Neural cell (in vitro differentiated cells): ENCODE measurements at regions not wholly inside any gene's neighbourhood (a gene's known extent, or its start where the extent isn't known, plus 50 kb on each side); places are given as distances from the start of the nearest gene placed in this dataset.

Experiments used
- EZH2 ChIP-seq: fragments of 200-600, 300-800 bp; shearing (Covaris generic), sonication (generic); IDR thresholded peaks from 2 replicates; pipeline ENCODE4 v1.6.1; 2014; ENCODE audit warnings: antibody characterized with exemption, low read length, borderline replicate concordance, mild to moderate bottlenecking; ENCODE audit not compliant: insufficient read depth, poor library complexity, severe bottlenecking
- TAF1 ChIP-seq: IDR thresholded peaks from 2 replicates; pipeline ENCODE4 v1.6.1; 2012; ENCODE audit warnings: low read depth
- TF ChIP-seq, protein P1 (sequence below): fragments of 450-650 bp; IDR thresholded peaks from 2 replicates; pipeline ENCODE4 v1.5.1; 2014; ENCODE audit warnings: antibody characterized with exemption, mild to moderate bottlenecking, moderate library complexity; ENCODE audit not compliant: poor library complexity, severe bottlenecking
- TF ChIP-seq, protein P2 (sequence below): IDR thresholded peaks from 2 replicates; pipeline ENCODE4 v1.6.1; 2012; ENCODE audit warnings: borderline replicate concordance

DNA sequence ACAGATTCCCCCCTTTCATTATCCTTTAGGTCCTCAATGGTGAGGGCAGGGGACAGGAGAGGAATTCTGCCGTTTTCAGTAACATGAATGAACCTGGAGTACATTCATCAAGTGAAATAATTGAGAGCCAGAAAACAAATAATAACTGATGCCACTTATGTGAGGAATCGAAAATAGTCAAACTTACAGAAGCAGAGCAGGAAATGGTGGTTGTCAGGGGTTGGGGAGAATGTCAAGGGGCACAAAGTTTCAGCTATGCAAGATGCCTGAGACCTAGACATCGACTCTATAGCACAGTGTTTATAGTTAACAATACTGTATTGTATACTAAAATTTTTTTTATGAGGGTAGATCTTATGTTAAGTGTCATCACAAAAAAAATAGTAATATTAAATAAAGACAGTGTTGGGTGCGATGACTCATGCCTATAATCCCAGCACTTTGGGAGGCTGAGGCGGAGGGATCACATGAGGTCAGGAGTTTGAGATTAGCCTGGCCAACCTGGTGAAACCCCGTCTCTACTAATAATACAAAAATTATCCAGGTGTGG is 1219.8 kb downstream of the GATA3 start:
- TF ChIP-seq, protein P1, sequence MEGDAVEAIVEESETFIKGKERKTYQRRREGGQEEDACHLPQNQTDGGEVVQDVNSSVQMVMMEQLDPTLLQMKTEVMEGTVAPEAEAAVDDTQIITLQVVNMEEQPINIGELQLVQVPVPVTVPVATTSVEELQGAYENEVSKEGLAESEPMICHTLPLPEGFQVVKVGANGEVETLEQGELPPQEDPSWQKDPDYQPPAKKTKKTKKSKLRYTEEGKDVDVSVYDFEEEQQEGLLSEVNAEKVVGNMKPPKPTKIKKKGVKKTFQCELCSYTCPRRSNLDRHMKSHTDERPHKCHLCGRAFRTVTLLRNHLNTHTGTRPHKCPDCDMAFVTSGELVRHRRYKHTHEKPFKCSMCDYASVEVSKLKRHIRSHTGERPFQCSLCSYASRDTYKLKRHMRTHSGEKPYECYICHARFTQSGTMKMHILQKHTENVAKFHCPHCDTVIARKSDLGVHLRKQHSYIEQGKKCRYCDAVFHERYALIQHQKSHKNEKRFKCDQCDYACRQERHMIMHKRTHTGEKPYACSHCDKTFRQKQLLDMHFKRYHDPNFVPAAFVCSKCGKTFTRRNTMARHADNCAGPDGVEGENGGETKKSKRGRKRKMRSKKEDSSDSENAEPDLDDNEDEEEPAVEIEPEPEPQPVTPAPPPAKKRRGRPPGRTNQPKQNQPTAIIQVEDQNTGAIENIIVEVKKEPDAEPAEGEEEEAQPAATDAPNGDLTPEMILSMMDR: no peak
- TF ChIP-seq, protein P2, sequence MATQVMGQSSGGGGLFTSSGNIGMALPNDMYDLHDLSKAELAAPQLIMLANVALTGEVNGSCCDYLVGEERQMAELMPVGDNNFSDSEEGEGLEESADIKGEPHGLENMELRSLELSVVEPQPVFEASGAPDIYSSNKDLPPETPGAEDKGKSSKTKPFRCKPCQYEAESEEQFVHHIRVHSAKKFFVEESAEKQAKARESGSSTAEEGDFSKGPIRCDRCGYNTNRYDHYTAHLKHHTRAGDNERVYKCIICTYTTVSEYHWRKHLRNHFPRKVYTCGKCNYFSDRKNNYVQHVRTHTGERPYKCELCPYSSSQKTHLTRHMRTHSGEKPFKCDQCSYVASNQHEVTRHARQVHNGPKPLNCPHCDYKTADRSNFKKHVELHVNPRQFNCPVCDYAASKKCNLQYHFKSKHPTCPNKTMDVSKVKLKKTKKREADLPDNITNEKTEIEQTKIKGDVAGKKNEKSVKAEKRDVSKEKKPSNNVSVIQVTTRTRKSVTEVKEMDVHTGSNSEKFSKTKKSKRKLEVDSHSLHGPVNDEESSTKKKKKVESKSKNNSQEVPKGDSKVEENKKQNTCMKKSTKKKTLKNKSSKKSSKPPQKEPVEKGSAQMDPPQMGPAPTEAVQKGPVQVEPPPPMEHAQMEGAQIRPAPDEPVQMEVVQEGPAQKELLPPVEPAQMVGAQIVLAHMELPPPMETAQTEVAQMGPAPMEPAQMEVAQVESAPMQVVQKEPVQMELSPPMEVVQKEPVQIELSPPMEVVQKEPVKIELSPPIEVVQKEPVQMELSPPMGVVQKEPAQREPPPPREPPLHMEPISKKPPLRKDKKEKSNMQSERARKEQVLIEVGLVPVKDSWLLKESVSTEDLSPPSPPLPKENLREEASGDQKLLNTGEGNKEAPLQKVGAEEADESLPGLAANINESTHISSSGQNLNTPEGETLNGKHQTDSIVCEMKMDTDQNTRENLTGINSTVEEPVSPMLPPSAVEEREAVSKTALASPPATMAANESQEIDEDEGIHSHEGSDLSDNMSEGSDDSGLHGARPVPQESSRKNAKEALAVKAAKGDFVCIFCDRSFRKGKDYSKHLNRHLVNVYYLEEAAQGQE: no peak
- TF ChIP-seq TAF1: no peak
- TF ChIP-seq EZH2: no peak
